ENCODE measurements at regions not wholly inside any gene's neighbourhood (a gene's known extent, or its start where the extent isn't known, plus 50 kb on each side); places are given as distances from the start of the nearest gene placed in this dataset.

- Histone ChIP-seq H3K27me3 (ENCODE audit: control insufficient read depth, insufficient read depth, low read length) (peaks cover 20% of the 10 kb centered on the region), H3K9ac (ENCODE audit: low read depth, low read length) (no peak overlapping the region)
Observed at GRCh38 chr9:1495282-1496030, 445.3 kb downstream of the DMRT2 start.

GRCh38 chr9:1505489-1505888 lies 455.3 kb downstream of the DMRT2 start:
- Histone ChIP-seq H3K9me3 (replicated peaks; ENCODE audit: low read length) (no peaks in the 10 kb centered on the region), H3K27me3 (ENCODE audit: control insufficient read depth, insufficient read depth, low read length) (no peaks in the 10 kb centered on the region), H3K9ac (ENCODE audit: low read depth, low read length) (no peak overlapping the region), H3K4me3 (ENCODE audit: low read length) (no peak overlapping the region), H3K4me2 (ENCODE audit: low read length) (no peak overlapping the region), H3K36me3 (ENCODE audit: insufficient read depth, low read length) (no peaks in the 10 kb centered on the region), H3K4me1 (ENCODE audit: control insufficient read depth, insufficient read depth, low read length) (no peaks in the 10 kb centered on the region)

More at GRCh38 chr9:1495282-1496030, 445.3 kb downstream of the DMRT2 start:
- Histone ChIP-seq H3K4me2 (ENCODE audit: low read length) (no peak overlapping the region), H3K4me1 (ENCODE audit: control insufficient read depth, insufficient read depth, low read length) (peaks cover 4% of the 10 kb centered on the region), H3K36me3 (ENCODE audit: insufficient read depth, low read length) (no peaks in the 10 kb centered on the region), H3K4me3 (ENCODE audit: low read length) (no peak overlapping the region), H3K9me3 (replicated peaks; ENCODE audit: low read length) (no peaks in the 10 kb centered on the region)

DNA sequence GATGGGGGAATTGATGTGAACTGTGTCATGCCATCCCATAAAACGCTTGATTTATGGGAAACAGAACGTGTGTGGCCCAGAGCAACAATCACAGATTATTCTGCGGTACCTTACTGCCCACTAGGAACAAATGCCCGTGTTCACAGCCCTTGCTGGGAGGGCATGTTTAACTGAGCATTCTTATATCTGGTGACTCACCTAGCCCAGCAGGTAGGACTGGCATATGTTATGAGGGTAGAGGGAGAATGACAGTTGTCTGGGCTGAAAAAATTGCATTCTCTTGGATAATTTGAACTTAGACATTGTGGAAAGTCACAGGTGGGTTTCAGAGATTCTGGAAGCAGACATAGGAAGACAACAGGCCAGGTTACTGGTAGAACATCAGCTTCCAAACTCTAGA lies 460.6 kb downstream of the DMRT2 start:
- Histone ChIP-seq H3K9ac (ENCODE audit: low read depth, low read length) (no peak overlapping the region), H3K36me3 (ENCODE audit: insufficient read depth, low read length) (no peaks in the 10 kb centered on the region), H3K9me3 (replicated peaks; ENCODE audit: low read length) (no peaks in the 10 kb centered on the region), H3K4me3 (ENCODE audit: low read length) (no peak overlapping the region), H3K27me3 (ENCODE audit: control insufficient read depth, insufficient read depth, low read length) (no peaks in the 10 kb centered on the region), H3K4me2 (ENCODE audit: low read length) (no peak overlapping the region), H3K4me1 (ENCODE audit: control insufficient read depth, insufficient read depth, low read length) (no peaks in the 10 kb centered on the region)

- H3K4me1 ChIP-seq (ENCODE audit: control insufficient read depth, insufficient read depth, low read length) = no peaks in the 10 kb centered on the region
- H3K9ac ChIP-seq (ENCODE audit: low read depth, low read length) = no peak overlapping the region
- H3K4me3 ChIP-seq (ENCODE audit: low read length) = no peak overlapping the region
- H3K4me2 ChIP-seq (ENCODE audit: low read length) = no peak overlapping the region
- H3K9me3 ChIP-seq (replicated peaks; ENCODE audit: low read length) = no peaks in the 10 kb centered on the region
- no peaks in the 10 kb centered on the region for H3K36me3 ChIP-seq (ENCODE audit: insufficient read depth, low read length)
- H3K27me3 ChIP-seq (ENCODE audit: control insufficient read depth, insufficient read depth, low read length) = no peaks in the 10 kb centered on the region
Observed at GRCh38 chr9:1513105-1513504, 462.9 kb downstream of the DMRT2 start.

- Histone ChIP-seq H3K4me2 (ENCODE audit: low read length) (no peak overlapping the region), H3K4me1 (ENCODE audit: control insufficient read depth, insufficient read depth, low read length) (no peaks in the 10 kb centered on the region), H3K9me3 (replicated peaks; ENCODE audit: low read length) (no peaks in the 10 kb centered on the region), H3K4me3 (ENCODE audit: low read length) (no peak overlapping the region), H3K36me3 (ENCODE audit: insufficient read depth, low read length) (no peaks in the 10 kb centered on the region), H3K27me3 (ENCODE audit: control insufficient read depth, insufficient read depth, low read length) (no peaks in the 10 kb centered on the region), H3K9ac (ENCODE audit: low read depth, low read length) (no peak overlapping the region)
Observed at GRCh38 chr9:1514250-1514649, 464.1 kb downstream of the DMRT2 start.

DNA sequence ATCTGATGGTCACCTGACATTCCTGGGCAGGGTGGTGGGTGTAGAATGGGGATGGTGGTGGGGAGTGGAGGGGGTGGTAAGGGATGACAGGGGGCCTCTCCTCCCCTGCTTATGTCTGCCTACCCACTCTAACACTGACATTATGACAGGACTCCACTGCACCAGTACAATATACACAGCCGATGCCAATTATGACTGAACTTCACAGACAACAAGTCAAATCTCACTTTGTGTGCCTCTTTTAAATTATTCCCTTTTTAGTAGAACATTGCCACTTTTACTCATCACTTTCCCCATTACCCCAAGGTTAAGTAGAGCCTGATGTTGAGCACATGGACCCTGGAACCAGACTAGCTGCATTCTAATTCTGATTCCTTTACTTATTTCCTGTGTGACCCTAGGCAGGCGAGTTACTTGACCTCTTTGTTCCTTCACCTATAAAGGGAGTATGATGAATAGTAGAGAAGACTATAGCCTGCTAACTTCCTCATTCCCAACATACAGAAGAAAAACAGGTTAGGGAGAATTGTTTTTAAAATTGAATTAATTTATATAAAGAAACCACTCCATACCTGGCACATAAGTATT lies 464.7 kb downstream of the DMRT2 start:
- Histone ChIP-seq H3K9ac (ENCODE audit: low read depth, low read length) (no peak overlapping the region), H3K4me1 (ENCODE audit: control insufficient read depth, insufficient read depth, low read length) (no peaks in the 10 kb centered on the region), H3K9me3 (replicated peaks; ENCODE audit: low read length) (no peaks in the 10 kb centered on the region), H3K36me3 (ENCODE audit: insufficient read depth, low read length) (no peaks in the 10 kb centered on the region), H3K27me3 (ENCODE audit: control insufficient read depth, insufficient read depth, low read length) (no peaks in the 10 kb centered on the region), H3K4me2 (ENCODE audit: low read length) (no peak overlapping the region), H3K4me3 (ENCODE audit: low read length) (no peak overlapping the region)

GRCh38 chr9:1515557-1515956 lies 465.4 kb downstream of the DMRT2 start:
- no peaks in the 10 kb centered on the region for H3K4me1 ChIP-seq (ENCODE audit: control insufficient read depth, insufficient read depth, low read length)
- no peak overlapping the region for H3K4me2 ChIP-seq (ENCODE audit: low read length)

DNA sequence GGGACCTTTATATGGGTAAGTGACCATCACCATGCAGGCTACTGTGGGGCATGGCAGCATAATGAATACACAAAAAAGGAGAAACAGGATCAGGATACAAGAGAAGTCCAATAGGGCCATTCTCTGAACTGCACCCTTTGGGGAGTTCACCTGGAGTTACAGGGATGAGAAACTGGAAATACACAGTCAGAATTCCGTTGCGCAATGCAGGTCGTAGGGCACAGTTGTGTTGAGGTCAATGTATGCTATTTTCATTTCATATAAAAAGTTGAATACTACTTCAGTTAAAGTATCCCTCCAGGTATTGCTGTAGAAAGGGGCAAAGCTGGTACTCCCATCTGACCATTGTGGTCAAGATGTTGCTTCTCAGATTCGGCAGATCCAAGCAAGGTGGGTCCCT lies 471.4 kb downstream of the DMRT2 start:
- H3K4me3 ChIP-seq (ENCODE audit: low read length) = no peak overlapping the region

More at GRCh38 chr9:1515557-1515956, 465.4 kb downstream of the DMRT2 start:
- Histone ChIP-seq H3K36me3 (ENCODE audit: insufficient read depth, low read length) (no peaks in the 10 kb centered on the region), H3K4me3 (ENCODE audit: low read length) (no peak overlapping the region), H3K27me3 (ENCODE audit: control insufficient read depth, insufficient read depth, low read length) (no peaks in the 10 kb centered on the region), H3K9ac (ENCODE audit: low read depth, low read length) (no peak overlapping the region), H3K9me3 (replicated peaks; ENCODE audit: low read length) (no peaks in the 10 kb centered on the region)

GRCh38 chr9:1522219-1522767 lies 472.1 kb downstream of the DMRT2 start:
- Histone ChIP-seq H3K36me3 (ENCODE audit: insufficient read depth, low read length) (no peaks in the 10 kb centered on the region), H3K4me2 (ENCODE audit: low read length) (no peak overlapping the region), H3K27me3 (ENCODE audit: control insufficient read depth, insufficient read depth, low read length) (no peaks in the 10 kb centered on the region), H3K4me3 (ENCODE audit: low read length) (no peak overlapping the region), H3K4me1 (ENCODE audit: control insufficient read depth, insufficient read depth, low read length) (no peaks in the 10 kb centered on the region), H3K9ac (ENCODE audit: low read depth, low read length) (no peak overlapping the region), H3K9me3 (replicated peaks; ENCODE audit: low read length) (no peaks in the 10 kb centered on the region)

More for the DNA sequence above, 471.4 kb downstream of the DMRT2 start:
- no peaks in the 10 kb centered on the region for H3K4me1 ChIP-seq (ENCODE audit: control insufficient read depth, insufficient read depth, low read length)
- H3K9me3 ChIP-seq (replicated peaks; ENCODE audit: low read length) = no peaks in the 10 kb centered on the region
- H3K36me3 ChIP-seq (ENCODE audit: insufficient read depth, low read length) = no peaks in the 10 kb centered on the region
- no peak overlapping the region for H3K4me2 ChIP-seq (ENCODE audit: low read length)
- no peaks in the 10 kb centered on the region for H3K27me3 ChIP-seq (ENCODE audit: control insufficient read depth, insufficient read depth, low read length)
- H3K9ac ChIP-seq (ENCODE audit: low read depth, low read length) = no peak overlapping the region

DNA sequence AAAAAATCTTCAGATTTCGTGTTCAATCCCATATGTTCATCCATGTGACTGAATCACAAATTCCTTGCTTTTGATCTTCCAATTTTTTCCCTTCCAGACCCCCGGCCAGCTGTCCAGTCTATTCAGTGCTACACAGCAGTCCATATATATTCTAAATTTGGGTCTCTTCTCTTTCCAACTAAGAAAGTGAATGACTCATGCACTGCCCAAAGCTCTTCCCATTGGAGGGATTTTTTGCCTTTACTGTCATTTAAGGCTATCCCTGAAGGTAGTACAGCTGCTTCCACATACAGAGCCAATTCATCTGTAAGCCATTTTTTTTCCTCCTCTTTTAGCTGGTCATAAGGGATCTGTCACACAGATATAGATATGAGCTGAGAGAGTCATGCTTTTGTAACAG lies 478.3 kb downstream of the DMRT2 start:
- H3K9ac ChIP-seq (ENCODE audit: low read depth, low read length) = no peak overlapping the region

GRCh38 chr9:1530696-1531095 lies 480.5 kb downstream of the DMRT2 start:
- Histone ChIP-seq H3K4me3 (ENCODE audit: low read length) (no peak overlapping the region), H3K9ac (ENCODE audit: low read depth, low read length) (no peak overlapping the region), H3K4me1 (ENCODE audit: control insufficient read depth, insufficient read depth, low read length) (no peaks in the 10 kb centered on the region), H3K36me3 (ENCODE audit: insufficient read depth, low read length) (no peaks in the 10 kb centered on the region), H3K9me3 (replicated peaks; ENCODE audit: low read length) (no peaks in the 10 kb centered on the region), H3K4me2 (ENCODE audit: low read length) (no peak overlapping the region), H3K27me3 (ENCODE audit: control insufficient read depth, insufficient read depth, low read length) (no peaks in the 10 kb centered on the region)

More for the DNA sequence above, 478.3 kb downstream of the DMRT2 start:
- Histone ChIP-seq H3K4me1 (ENCODE audit: control insufficient read depth, insufficient read depth, low read length) (no peaks in the 10 kb centered on the region), H3K36me3 (ENCODE audit: insufficient read depth, low read length) (no peaks in the 10 kb centered on the region), H3K4me2 (ENCODE audit: low read length) (no peak overlapping the region), H3K9me3 (replicated peaks; ENCODE audit: low read length) (no peaks in the 10 kb centered on the region), H3K27me3 (ENCODE audit: control insufficient read depth, insufficient read depth, low read length) (no peaks in the 10 kb centered on the region), H3K4me3 (ENCODE audit: low read length) (no peak overlapping the region)

GRCh38 chr9:1531424-1531823 lies 481.3 kb downstream of the DMRT2 start:
- H3K27me3 ChIP-seq (ENCODE audit: control insufficient read depth, insufficient read depth, low read length) = no peaks in the 10 kb centered on the region
- no peak overlapping the region for H3K4me2 ChIP-seq (ENCODE audit: low read length)
- H3K9ac ChIP-seq (ENCODE audit: low read depth, low read length) = no peak overlapping the region
- H3K4me3 ChIP-seq (ENCODE audit: low read length) = no peak overlapping the region
- no peaks in the 10 kb centered on the region for H3K36me3 ChIP-seq (ENCODE audit: insufficient read depth, low read length)
- no peaks in the 10 kb centered on the region for H3K9me3 ChIP-seq (replicated peaks; ENCODE audit: low read length)
- H3K4me1 ChIP-seq (ENCODE audit: control insufficient read depth, insufficient read depth, low read length) = no peaks in the 10 kb centered on the region
